ENCODE measurements at regions not wholly inside any gene's neighbourhood (a gene's known extent, or its start where the extent isn't known, plus 50 kb on each side); places are given as distances from the start of the nearest gene placed in this dataset.

DNA sequence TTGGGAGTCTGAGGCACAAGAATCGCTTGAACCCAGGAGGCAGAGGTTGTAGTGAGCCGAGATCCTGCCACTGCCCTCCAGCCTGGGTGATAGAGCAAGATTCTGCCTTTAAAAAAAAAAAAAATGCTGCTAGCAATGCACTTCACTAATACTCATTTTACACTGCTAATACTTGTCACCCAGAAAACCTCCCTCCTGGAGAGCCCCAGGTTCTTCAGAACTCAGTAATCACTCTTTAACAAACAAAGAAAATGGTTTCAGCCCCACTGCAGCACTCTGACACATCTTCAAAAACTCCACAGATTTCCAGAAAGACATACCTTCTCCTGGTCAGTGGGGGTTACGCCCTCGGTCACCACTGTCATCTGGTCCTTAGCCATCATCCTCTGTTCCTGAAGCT is 366.7 kb downstream of the SHQ1 start:
- no peak overlapping the region for H3K27ac ChIP-seq
- H3K4me3 ChIP-seq = no peak overlapping the region

DNA sequence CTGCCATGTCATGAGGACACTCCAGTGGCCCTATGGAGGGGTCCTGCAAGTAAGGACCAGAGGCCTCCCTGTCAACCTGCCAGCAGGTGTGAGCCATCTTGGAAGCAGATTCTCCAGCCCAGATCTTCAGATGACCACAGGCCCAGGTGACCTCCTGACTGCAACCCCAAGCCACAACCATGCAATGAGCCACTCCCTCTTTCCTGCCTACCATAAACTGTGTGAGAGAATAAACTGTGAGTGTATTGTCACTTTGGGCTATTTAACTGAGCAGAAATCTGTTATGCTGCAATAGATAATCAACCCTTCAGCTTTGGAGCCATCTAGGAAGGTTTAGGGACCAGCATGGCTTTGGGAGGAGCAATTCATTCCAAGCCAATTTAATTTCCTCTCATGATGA is 367.9 kb downstream of the SHQ1 start:
- Histone ChIP-seq H3K27ac (no peak overlapping the region), H3K4me3 (no peak overlapping the region)

DNA sequence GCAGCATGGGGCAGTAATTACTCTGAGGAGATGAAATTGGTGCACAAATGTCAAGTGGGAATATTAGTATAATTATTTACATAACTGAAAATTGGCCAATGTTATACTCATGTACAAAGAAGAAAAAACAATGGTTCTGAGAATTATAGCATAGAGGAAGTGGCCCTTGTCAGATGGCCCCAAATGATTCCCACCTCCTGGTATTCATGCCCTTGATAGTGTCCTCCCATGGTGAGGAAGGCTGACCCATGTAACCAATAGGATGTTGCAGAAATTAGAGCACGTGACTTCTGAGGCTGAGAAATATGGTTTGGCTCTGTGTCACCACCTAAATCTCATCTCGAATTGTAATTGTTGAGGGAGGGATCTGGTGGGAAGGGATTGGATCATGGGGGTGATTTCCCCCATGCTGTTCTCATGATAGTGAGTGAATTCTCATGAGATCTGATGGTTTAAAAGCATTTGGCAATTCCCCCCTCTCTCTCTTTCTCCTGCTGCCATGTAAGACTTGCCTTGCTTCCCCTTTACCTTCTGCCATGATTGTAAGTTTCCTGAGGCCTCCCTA is 368.5 kb downstream of the SHQ1 start:
- H3K4me3 ChIP-seq = no peak overlapping the region
- H3K27ac ChIP-seq = no peak overlapping the region

DNA sequence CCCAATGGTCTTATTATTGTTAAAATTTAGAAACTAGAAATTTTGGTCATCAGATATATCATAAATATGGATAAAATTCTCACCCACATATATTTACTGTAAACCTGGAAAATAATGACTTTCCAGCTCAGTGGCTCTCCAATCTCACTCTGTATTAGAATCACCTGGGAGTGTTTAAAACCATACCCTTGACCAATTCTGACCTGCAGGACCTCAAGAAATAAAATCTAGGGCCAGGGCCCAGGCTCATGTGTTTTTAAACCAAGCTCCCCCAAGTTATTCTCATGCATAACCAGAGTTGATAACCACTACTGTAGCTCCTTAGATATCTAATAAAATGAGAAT is 372.1 kb downstream of the SHQ1 start:
- Histone ChIP-seq H3K4me3 (no peak overlapping the region), H3K27ac (no peak overlapping the region)

DNA sequence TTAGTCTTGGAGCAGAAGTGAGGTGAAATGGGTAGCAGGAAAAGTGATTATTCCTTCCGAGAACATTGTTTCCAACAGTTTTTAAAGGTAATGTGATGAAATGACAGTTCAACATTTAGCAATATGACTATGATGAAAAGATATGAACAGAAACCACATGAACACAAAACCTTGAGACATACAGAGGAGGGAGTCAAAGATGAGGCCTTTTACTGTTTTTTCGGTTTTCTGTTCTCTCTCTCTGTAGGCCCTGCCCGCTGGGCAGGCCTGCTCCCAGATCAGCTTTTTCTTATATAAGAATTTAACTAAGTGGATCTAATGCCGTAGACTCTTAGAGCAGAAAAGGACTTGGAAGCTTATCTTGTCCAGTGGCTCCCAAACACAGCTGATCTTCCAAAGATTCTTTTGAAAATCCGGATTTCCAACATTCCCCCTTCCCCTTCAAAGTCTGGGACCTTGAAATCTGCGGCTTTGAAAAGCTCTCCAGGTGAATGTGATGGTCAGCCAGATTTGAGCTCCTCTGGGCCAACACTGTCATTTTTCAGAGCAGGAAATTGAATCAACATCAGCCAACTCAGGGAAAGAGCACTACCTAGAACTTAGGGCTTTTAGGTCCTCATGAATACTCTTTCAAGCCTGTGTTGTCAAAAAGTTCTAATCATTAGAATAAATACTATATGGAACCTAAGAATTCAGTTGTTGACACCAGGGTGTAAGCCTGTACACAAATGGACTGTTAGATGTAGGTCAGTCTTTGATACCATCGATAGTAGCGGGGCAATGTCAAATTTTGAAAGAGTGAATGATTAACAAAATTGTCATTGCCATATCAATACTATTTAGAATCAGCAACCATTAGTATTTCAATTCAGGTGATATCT is 372.7 kb downstream of the SHQ1 start:
- H3K27ac ChIP-seq = no peak overlapping the region
- no peak overlapping the region for H3K4me3 ChIP-seq

DNA sequence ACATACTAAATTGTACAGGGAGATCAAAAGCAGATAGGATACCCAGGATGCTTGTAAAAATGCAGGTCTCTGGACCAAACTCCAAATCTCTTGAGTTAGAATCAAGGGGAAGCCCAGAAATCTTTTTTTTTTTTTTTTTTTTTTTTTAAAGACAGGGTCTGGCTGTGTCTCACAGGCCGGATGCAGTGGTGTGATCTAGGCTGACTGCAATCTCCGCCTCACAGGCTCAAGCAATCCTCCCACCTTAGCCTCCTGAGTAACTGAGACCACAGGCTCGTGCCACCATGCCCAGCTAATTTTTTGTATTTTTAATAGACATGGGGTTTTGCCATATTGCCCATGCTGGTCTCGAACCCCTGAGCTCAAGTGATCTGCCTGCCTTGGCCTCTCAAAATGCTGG is 373.5 kb downstream of the SHQ1 start:
- H3K4me3 ChIP-seq = no peak overlapping the region
- H3K27ac ChIP-seq = no peak overlapping the region

DNA sequence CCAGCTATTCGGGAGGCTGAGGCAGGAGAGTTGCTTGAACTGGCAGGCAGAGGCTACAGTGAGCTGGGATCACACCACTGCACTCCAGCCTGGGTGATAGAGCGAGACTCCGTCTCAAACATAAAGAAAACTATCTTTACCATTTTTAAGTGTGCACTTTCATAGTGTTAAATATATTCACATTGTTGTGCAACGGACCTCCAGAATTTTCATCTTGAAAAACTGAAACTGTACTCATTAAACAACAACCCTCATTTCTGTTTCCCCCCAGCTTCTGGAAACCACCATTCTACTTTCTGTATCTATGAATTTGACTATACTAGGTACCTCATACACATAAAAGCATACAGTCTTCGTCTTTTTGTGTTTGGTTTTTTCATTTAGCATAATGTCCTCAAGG is 375.1 kb downstream of the SHQ1 start:
- H3K4me3 ChIP-seq = no peak overlapping the region
- H3K27ac ChIP-seq = no peak overlapping the region

DNA sequence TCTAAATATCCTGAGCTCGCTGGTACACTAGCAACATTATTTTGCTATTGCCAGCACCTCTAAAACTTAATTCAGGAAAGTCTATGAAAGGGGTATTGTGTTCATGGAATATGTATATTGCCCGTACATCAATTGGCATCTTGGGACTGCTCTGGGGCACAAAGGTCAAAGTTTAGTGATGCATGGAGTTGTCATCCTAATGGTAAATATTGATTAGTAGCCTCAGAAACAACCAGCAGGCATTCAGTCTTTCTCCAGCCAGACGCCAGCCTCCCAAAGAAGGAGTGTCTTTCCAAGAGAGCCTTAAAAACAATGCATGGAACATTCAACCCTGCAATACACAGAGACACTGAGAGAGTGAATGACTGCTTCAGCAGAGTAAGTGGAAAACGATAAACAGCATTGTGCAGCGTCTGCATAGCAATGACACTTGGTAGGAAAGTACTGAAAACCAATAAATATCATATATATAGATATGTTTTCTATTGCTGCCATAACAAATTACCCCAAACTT is 377.3 kb downstream of the SHQ1 start:
- Histone ChIP-seq H3K4me3 (no peak overlapping the region), H3K27ac (no peak overlapping the region)

DNA sequence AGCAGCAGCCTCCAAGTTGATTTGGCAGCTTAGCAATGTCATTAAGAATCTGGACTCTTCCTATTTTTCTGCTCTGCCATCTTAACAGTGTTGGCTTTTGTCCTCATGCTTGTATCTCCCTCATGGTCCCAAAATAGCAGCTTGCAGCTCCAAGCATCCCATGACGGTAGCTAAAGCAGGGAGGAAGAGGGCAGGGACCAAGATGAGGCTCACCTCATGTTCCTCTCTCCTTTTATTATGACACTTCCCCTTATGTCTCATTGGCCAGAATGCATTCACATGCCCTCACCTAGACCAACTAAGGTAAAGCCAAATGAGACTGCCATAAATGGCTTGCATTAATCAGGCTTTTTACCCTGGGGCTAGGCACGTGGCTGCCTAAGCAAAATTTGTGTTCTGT is 382.4 kb downstream of the SHQ1 start:
- Histone ChIP-seq H3K27ac (no peak overlapping the region), H3K4me3 (no peak overlapping the region)

DNA sequence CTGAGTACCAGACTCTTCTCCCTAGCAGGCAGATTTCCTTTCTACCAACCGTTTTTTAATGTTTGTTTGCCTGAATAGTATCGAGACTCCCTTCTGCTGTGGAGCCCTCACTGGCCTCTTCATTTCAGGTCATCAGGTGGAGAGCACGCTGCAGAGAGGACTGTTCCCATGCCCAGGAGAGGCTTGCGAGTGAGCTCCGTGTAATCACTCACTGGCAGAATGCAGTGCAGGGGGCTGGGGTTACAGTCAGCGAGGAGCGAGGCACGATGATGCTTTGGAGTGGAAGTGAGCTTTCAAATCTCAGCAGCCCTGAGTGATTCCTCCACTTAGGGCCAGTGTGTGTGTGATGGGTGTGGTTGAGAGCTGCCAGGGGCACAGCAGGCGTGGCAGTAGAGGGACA is 385.2 kb downstream of the SHQ1 start:
- no peak overlapping the region for H3K4me3 ChIP-seq
- H3K27ac ChIP-seq = no peak overlapping the region

DNA sequence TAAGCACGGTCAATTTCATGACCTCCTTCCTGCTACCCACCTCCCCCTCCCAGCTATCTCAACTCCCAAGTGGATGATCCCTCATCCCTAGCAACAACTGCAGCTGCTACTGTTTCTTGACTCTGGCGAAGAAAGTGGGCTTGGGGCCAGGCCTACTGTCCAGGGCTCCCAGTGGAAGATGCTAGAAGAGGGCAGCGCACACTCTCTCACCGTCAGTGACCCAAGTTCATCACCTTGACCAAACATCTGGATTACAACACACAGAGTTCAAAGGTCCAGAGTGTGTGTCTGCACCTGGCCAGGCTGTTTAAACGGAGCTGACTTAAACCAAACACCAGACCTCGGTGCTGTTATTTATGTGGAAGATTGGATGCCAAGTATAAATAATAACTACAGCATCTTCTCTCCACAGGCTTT is 385.6 kb downstream of the SHQ1 start:
- H3K27ac ChIP-seq = no peak overlapping the region
- H3K4me3 ChIP-seq = no peak overlapping the region

DNA sequence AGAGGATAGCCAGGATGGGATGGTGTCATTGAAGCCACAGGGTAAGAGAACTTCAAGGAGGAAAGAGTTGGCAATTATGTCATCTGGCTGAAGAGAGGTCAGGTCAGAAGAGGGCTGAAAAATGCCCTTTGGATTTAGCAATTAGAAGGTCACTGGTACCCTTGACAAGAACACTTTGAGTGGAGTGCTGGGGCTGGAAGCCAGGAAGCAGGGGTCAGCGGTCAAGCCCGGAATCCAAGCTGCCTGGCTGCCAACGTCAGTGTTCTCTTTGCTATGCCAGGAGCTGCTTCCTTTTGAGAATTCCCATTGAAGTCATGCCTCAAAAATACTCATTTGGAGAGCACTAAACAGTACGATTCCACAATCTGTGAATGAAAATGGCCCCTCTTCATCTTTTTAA is 386.5 kb downstream of the SHQ1 start:
- no peak overlapping the region for H3K27ac ChIP-seq
- H3K4me3 ChIP-seq = no peak overlapping the region

DNA sequence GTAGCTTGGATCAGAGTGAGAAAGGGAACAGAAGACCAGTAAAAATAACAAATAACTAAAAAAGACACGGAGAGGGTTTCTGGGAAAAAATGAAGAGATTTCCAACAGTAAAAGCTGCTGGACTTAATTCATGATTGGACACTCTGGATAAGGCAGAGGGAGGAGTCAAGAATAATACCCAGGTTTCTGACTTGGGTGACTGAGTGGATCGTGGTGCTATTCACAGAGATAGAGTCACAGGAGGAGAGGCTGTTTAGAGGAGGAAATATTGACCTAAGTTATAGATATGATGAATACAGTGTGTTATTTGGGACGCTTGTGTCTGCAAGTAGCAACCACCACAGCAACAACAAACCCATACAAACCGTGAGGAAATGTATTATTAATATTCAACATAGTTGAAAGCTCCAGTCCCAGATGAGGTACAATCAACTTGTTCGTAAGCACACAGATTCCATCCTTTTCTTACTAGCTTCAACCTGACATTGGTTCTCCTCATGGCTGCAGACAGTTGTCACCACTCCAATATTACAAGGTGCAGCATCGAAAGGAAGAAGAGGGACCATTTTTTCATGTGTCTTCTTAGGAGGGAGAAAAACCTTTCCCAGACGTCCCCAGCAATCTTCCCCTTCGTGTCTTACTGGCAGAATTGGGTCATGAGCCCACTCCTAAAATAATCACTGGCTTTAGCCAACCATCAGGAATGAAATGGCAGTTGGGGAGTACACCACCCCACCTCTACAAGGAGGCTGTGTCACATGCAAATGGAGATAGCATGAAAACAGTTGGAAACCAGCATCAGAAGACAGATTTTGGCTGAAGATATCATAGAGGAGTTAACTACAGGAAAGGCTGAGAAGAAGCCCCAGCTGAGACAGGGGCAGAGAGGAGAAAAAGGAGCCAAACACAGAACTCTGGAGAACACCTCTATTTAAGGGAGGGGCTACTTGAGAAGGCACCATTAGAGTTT is 387.8 kb downstream of the SHQ1 start:
- Histone ChIP-seq H3K4me3 (no peak overlapping the region), H3K27ac (no peak overlapping the region)

DNA sequence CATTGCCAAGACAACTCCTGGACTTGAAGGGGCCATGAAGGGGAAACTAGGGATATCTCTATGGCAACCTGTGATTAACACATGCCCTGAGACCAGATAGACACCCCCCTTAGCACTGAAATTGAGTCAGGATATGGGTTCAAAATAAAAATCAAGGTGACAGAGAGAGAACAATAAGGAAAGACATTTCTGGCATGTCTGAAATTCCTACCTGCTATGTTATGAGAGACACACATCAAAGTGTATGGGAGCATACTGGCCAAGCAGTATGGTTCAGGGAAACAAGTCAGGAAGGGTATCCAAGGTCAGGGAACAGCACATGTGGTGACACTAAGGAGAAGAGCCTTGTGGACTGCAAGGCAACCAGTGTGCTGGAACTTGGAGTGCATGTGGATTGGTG is 388.7 kb downstream of the SHQ1 start:
- Histone ChIP-seq H3K4me3 (no peak overlapping the region), H3K27ac (no peak overlapping the region)

DNA sequence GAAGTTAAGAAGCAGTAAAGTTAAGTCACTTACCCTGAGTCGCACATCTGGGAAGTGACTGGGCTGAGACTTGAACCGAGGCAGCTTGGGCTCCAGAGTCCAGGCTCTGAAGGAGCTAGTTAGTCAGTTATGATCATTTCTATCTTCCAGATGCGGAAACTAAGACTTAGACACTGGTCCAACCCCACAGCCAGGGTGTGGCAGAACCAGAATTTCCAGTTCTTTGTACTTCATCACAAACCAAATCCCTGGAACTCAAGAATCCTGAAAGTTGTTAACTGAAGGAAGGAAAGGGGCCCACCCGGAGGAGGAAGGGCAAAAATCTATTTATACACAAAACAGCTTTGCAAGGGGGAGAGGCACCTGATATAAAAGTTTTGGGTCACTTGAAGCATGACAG is 389.9 kb downstream of the SHQ1 start:
- no peak overlapping the region for H3K27ac ChIP-seq
- H3K4me3 ChIP-seq = no peak overlapping the region

DNA sequence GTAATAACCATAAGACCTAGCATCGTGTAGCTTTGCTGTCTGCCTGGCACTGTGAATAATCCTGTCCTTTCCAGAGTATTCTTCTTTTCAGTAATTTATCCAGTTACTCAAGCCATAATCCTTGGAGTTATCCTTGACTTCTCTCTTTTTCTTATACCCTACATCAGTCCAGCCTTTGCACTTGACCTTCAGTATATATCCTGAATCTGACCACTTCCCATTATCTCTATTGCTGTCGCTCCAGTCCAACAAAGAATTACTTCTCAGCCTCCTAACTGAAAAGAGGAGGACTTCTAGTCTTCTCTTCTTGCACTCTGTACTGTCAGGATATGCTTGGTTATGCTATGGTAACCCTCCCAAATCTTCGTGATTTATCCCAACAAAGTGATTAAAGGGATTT is 393.8 kb downstream of the SHQ1 start:
- H3K27ac ChIP-seq = no peak overlapping the region
- H3K4me3 ChIP-seq = no peak overlapping the region

DNA sequence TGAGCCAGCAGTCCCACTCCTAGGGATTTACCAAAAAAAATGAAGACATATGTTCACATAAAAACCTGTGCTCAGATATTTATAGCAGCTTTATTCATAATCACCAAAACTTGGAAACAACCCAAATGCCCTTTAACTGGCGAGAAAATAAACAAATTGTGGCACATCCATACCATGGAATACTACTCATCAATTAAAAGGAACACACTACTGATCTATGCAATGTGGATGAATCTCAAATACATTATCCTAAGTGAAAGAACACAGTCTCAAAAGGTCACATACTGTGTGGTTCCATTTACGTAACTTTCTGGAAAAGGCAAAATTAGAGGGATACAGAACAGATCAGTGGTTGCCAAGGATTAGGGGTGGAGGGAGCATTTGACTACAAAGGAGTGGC is 394.5 kb downstream of the SHQ1 start:
- H3K27ac ChIP-seq = no peak overlapping the region

DNA sequence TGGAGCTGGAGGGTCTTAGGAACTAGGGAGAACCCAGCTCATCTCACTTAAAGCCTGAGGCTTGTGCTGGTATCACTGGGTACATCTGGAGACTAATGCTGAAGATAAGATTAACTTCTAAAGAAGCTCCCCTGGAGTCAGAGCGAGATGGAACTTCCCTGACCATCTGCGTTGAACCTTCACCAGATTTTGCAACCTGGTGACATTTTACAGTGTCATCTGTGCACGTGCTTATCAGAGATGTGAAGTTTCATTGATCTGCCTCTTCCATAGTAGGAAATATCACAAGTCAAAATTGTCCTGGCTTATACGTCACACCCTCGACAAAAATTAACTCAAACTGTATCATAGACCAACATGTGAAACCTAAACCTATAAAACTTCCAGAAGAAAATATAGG is 395.5 kb downstream of the SHQ1 start:
- Histone ChIP-seq H3K4me3 (no peak overlapping the region), H3K27ac (no peak overlapping the region)

More for the DNA sequence above, 394.5 kb downstream of the SHQ1 start:
- H3K4me3 ChIP-seq = no peak overlapping the region

DNA sequence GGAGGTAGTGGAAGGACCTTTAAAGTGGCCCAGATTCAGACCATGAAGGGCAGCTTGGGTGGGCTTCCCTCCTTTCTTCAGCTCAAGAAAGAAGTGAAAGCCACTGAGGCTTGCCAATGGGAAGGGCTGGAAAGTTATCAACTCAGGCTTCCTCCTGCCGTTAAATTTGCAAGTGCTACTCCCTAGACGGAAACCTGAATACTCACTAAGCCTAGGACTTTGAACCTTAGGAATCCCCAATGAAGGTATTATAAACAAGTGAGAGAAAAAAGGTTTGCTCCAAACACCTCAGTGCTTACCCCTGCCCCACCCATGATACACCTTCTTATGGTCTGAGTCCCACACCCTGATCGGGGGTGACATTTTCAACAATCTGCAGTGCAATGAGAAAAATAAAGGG is 396.4 kb downstream of the SHQ1 start:
- Histone ChIP-seq H3K27ac (no peak overlapping the region), H3K4me3 (no peak overlapping the region)

DNA sequence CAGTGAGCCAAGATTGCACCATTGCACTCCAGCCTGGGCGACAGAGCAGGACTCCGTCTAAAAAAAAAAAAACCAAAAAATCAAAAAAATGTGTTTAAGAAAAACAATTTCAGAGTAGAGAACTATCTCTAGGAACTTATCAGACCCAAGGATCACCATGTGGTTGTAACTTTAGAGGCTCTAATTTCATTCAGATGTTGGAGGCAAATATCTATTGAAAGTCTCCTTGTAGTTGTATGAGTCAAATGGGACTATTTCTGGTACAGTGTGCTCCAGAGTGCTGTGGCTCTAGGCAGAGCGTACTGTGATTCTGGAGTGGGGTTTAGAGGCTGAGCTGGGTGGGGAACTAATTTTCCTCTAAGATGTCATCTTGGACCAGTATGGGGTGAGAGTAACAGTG is 398.7 kb downstream of the SHQ1 start:
- no peak overlapping the region for H3K4me3 ChIP-seq
- no peak overlapping the region for H3K27ac ChIP-seq

DNA sequence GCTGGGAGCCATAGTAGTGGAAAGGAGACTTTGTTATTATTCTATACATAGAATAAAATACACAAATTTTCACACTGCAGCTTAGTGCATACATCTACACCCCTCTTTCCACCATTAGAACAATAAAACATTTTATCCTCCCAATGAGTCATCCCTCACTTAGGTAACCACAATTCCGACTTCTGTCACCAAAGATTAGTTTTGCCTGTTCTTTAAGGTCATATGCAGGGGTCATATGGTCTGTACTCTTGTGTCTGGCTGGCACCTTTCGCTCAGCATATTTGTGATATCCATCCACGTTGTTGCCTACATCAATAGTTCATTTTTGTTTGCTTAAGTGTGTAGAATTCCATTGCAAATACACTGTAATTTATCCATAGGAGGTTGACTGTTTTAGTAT is 399.4 kb downstream of the SHQ1 start:
- H3K4me3 ChIP-seq = no peak overlapping the region

More for the DNA sequence above, 399.4 kb downstream of the SHQ1 start:
- H3K27ac ChIP-seq = no peak overlapping the region
